HepG2 (cell line): ENCODE measurements at regions not wholly inside any gene's neighbourhood (a gene's known extent, or its start where the extent isn't known, plus 50 kb on each side); places are given as distances from the start of the nearest gene placed in this dataset.

Experiments used
- ATAC-seq: fragments of 200-7000 bp; cut with Tn5 transposase; 3 replicates; pipeline ENCODE4 v1.9.1; 2020; ENCODE audit warnings: mild to moderate bottlenecking, moderate library complexity
- BruUV-seq: library from RNA; stranded (reverse); fragments of 400-500 nt; replicated peaks from 2 replicates; lab custom pipeline; 2021; lab: Mats Ljungman, UMichigan
- CTCF ChIA-PET: fragments of 300-600 bp; formaldehyde crosslinking; extraction: SDS; loops from one replicate; lab custom pipeline; 2021; ENCODE audit warnings: low total read pairs, inconsistent platforms, low intra/inter-chr PET ratio; lab: Yijun Ruan, JAX
- POLR2A ChIA-PET: fragments of 350-600 bp; sonication (Branson Sonifier 250); formaldehyde crosslinking; loops from one replicate; lab custom pipeline; 2020; ENCODE audit warnings: antibody characterized with exemption, inconsistent platforms; lab: Yijun Ruan, JAX
- DNase-seq: peaks from one replicate; pipeline ENCODE4 v3.0.0-alpha.2; 2015; ENCODE audit warnings: low spot score
- FAIRE-seq: peaks from 3 replicates; lab custom pipeline; 2011; peaks lifted over from hg19 to GRCh38; lab: Jason Lieb, UNC
- H2AFZ ChIP-seq: one replicate; pipeline ENCODE4 v1.6.1; 2011; ENCODE audit warnings: low read length, inconsistent platforms
- H3K27ac ChIP-seq: fragments of 300-600 bp; 3 replicates; pipeline ENCODE4 v1.8.0; 2011; ENCODE audit warnings: mixed run types, mild to moderate bottlenecking, mixed read lengths, low read length, inconsistent platforms; ENCODE audit not compliant: insufficient read depth; ENCODE audit errors: extremely low read length
- H3K27me3 ChIP-seq, 2 experiments: fragments of 200-600 bp in 1 of 2; 2 replicates in 1 of 2; 3 replicates in 1 of 2; pipeline versions ENCODE4 v1.6.0 to v1.8.0; 2011; ENCODE audit warnings: low read length in 2 of 2, mild to moderate bottlenecking in 2 of 2, moderate library complexity in 2 of 2, inconsistent platforms in 1 of 2; ENCODE audit not compliant: insufficient read depth in 2 of 2, control insufficient read depth in 1 of 2
- H3K36me3 ChIP-seq, 2 experiments: fragments of 200-600 bp in 1 of 2; replicated peaks in 1 of 2; 2 replicates in 1 of 2; 3 replicates in 1 of 2; pipeline versions ENCODE4 v1.5.1 to v1.8.0; 2011; ENCODE audit warnings: low read length in 2 of 2, inconsistent platforms in 1 of 2; ENCODE audit not compliant: insufficient read depth in 2 of 2, control insufficient read depth in 1 of 2
- H3K4me1 ChIP-seq: 2 replicates; pipeline ENCODE4 v1.5.1; 2012; ENCODE audit warnings: low read length, inconsistent platforms; ENCODE audit not compliant: insufficient read depth
- H3K4me2 ChIP-seq: 2 replicates; pipeline ENCODE4 v1.6.0; 2011; ENCODE audit warnings: low read depth, low read length, inconsistent platforms
- H3K4me3 ChIP-seq, 3 experiments: fragments of 200-600 bp in 1 of 3; sonication (generic), shearing (Covaris generic) in 1 of 3; replicated peaks in 1 of 3; 2 replicates each; pipeline ENCODE4 v1.5.1; 2011 to 2016; ENCODE audit warnings: low read length in 3 of 3, inconsistent platforms in 2 of 3, low read depth in 2 of 3, mild to moderate bottlenecking in 2 of 3, control low read depth in 1 of 3, mixed read lengths in 1 of 3; ENCODE audit not compliant: insufficient read depth in 1 of 3
- H3K79me2 ChIP-seq: one replicate; pipeline ENCODE4 v1.6.1; 2011; ENCODE audit warnings: low read length, inconsistent platforms; ENCODE audit not compliant: insufficient read depth
- H3K9ac ChIP-seq: 2 replicates; pipeline ENCODE4 v1.6.0; 2011; ENCODE audit warnings: mild to moderate bottlenecking, low read depth, low read length, inconsistent platforms; ENCODE audit not compliant: insufficient read depth
- H3K9me3 ChIP-seq: 2 replicates; pipeline ENCODE4 v1.5.1; 2012; ENCODE audit warnings: mild to moderate bottlenecking, low read length
- H4K20me1 ChIP-seq: 2 replicates; pipeline ENCODE4 v1.6.0; 2011; ENCODE audit warnings: inconsistent platforms, mild to moderate bottlenecking, low read length, moderate library complexity; ENCODE audit not compliant: insufficient read depth
- BCL6 ChIP-seq: IDR thresholded peaks from 2 replicates; pipeline ENCODE4 v1.6.1; 2016; ENCODE audit warnings: missing genetic modification reagents, missing compliant biosample characterization
- DPF2 ChIP-seq: sonication (generic); formaldehyde crosslinking; IDR thresholded peaks from 2 replicates; pipeline ENCODE4 v1.4.0; 2020; ENCODE audit warnings: mild to moderate bottlenecking, low read depth, missing genetic modification reagents, borderline replicate concordance
- NFE2L2 ChIP-seq: fragments of 150-350 bp; IDR thresholded peaks from 2 replicates; pipeline ENCODE4 v1.6.1; 2014; ENCODE audit warnings: low read length
- NPAS2 ChIP-seq: sonication (generic); formaldehyde crosslinking; IDR thresholded peaks from 2 replicates; pipeline ENCODE4 v1.8.0; 2022; ENCODE audit warnings: mild to moderate bottlenecking, missing genetic modification reagents, borderline replicate concordance
- PRDM4 ChIP-seq: sonication (generic); formaldehyde crosslinking; IDR thresholded peaks from 2 replicates; pipeline ENCODE4 v1.9.0; 2021; ENCODE audit warnings: missing genetic modification reagents, borderline replicate concordance
- SP5 ChIP-seq: IDR thresholded peaks from 2 replicates; pipeline ENCODE4 v1.6.1; 2016; ENCODE audit warnings: low read depth, borderline replicate concordance
- TAF15 ChIP-seq: fragments of 200-400 bp; formaldehyde crosslinking; IDR thresholded peaks from one replicate; pipeline ENCODE4 v1.6.1; 2018; ENCODE audit warnings: mild to moderate bottlenecking, low read depth, low read length; ENCODE audit not compliant: poor library complexity, severe bottlenecking
- ZHX2 ChIP-seq, 2 experiments: sonication (generic) in 1 of 2; formaldehyde crosslinking in 1 of 2; IDR thresholded peaks; 2 replicates each; pipeline versions ENCODE4 v1.6.1 to v1.9.0; 2014 to 2022; ENCODE audit warnings: antibody characterized with exemption in 1 of 2, borderline replicate concordance in 1 of 2, inconsistent platforms in 1 of 2, low read depth in 1 of 2, missing genetic modification reagents in 1 of 2
- ZMAT3 ChIP-seq: sonication (generic); formaldehyde crosslinking; conservative IDR thresholded peaks from 2 replicates; pipeline ENCODE4 v1.7.0; 2021; ENCODE audit warnings: missing genetic modification reagents
- ZNF501 ChIP-seq: sonication (generic); formaldehyde crosslinking; IDR thresholded peaks from 2 replicates; pipeline ENCODE4 v1.5.1; 2020; ENCODE audit warnings: mild to moderate bottlenecking, moderate library complexity, missing genetic modification reagents
- ZNF839 ChIP-seq: sonication (generic); formaldehyde crosslinking; IDR thresholded peaks from 2 replicates; pipeline ENCODE4 v1.4.0; 2020; ENCODE audit warnings: missing genetic modification reagents, mild to moderate bottlenecking, borderline replicate concordance
- WGBS: methylation state at CpG from one replicate; pipeline ENCODE4 v1.1.6; 2017; ENCODE audit warnings: low lambda C conversion rate; 5-methylcytosine and 5-hydroxymethylcytosine counted together
- in situ Hi-C: cut with HindIII; loops from 2 replicates; pipeline ENCODE4 v1.10.0; 2017; ENCODE audit warnings: low pct_unique_long_range_greater_than_20kb; ENCODE audit not compliant: extremely low pct_ligation_motif_present
- intact Hi-C: fragments of 100-400 bp; cut with micrococcal nuclease; formaldehyde crosslinking; loops from one replicate; pipeline ENCODE4 v1.10.0; 2022; ENCODE audit not compliant: unreplicated experiment

- no peak for TF ChIP-seq ZHX2 (IDR thresholded peaks at IDR 0.05; ENCODE audit: low read depth)
- no peak for TF ChIP-seq ZHX2 (CRISPR knock-in tag; IDR thresholded peaks at IDR 0.05; ENCODE audit: borderline replicate concordance)
- TF ChIP-seq NFE2L2 = no peak
- no peak for TF ChIP-seq ZMAT3 (CRISPR knock-in tag)
- no peak for TF ChIP-seq BCL6 (CRISPR knock-in tag)
- TF ChIP-seq DPF2 = no peak
Observed at GRCh38 chr10:21095073-21095472, 198.0 kb upstream of the NEBL start (continued).

GRCh38 chr10:21092683-21093524, 195.8 kb upstream of the NEBL start:
- Histone ChIP-seq H3K9ac (no peak overlapping the region), H3K9me3 (no peaks in the 10 kb centered on the region), H3K27me3 (no peaks in the 10 kb centered on the region; a peak in 2 of 5 replicates), H4K20me1 (no peaks in the 10 kb centered on the region), H3K4me1 (no peaks in the 10 kb centered on the region), H3K4me2 (no peak overlapping the region), H3K79me2 (no peaks in the 10 kb centered on the region), H2AFZ (no peak overlapping the region), H3K36me3 (no peaks in the 10 kb centered on the region), H3K4me3 (no peak overlapping the region), H3K27ac (no peak overlapping the region)
- WGBS = 28% methylated on average over 5 of the region's 5 CpGs
- POLR2A ChIA-PET = no interaction called here
- intact Hi-C loops = no loop called here
- no peak for DNase-seq
- CTCF ChIA-PET = no interaction called here
- ATAC-seq = no peak
- FAIRE-seq = no peak
- in situ Hi-C loops = no loop called here
- BruUV-seq = no TSS peak
- no peak for TF ChIP-seq SP5
- TF ChIP-seq NPAS2 (CRISPR knock-in tag) = no peak
- no peak for TF ChIP-seq ZNF839 (CRISPR knock-in tag)
- TF ChIP-seq PRDM4 = no peak
- no peak for TF ChIP-seq ZNF501 (CRISPR knock-in tag)
- TF ChIP-seq TAF15 = no peak
